HG03095 (cell line): ENCODE measurements at regions not wholly inside any gene's neighbourhood (a gene's known extent, or its start where the extent isn't known, plus 50 kb on each side); places are given as distances from the start of the nearest gene placed in this dataset.
"Not testable (repeated sequence)": the region's sequence is repeated elsewhere in the genome, so short reads cannot be mapped to it uniquely, and the experiment has no call there.

Experiments used
- ATAC-seq: cut with Tn5 transposase; IDR thresholded peaks from one replicate; pipeline ENCODE4 v1.9.1; 2021; ENCODE audit warnings: moderate library complexity; ENCODE audit not compliant: unreplicated experiment

- ATAC-seq: not testable (repeated sequence)
Measured at GRCh38 chr18:71303743-71304142, 1014.9 kb downstream of the SOCS6 start.

DNA sequence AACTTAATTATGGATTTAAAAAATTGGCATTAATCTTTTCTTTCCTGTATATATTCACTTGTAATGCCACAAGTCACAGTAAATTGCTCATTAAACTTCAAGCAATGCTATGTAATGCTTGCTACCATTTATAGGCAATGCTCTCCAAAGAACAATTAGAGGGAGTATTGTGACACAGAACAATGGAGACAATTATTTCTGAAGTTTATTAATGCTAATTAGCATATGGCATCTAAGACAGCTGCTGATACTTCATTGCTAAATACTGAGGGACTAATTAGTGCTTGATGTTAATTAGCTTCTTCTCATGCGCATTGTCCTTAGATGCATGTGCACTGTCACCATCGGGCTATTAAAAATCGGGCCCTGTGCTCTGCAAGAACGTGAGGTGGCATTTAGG, 1012.8 kb downstream of the SOCS6 start:
- no peak for ATAC-seq

DNA sequence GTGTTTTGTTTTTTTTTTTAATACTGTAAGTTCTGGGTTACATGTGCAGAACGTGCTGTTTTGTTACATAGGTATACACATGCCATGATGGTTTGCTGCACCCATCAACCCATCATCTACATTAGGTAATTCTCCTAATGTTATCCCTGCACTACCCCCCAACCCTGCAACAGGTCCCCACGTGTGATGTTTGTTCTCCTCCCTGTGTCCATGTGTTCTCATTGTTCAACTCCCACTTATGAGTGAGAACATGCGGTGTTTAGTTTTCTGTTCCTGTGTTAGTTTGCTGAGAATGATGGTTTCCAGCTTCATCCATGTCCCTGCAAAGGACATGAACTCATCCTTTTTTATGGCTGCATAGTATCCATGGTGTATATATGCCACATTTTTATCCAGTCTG, 1005.4 kb downstream of the SOCS6 start:
- ATAC-seq: not testable (repeated sequence)

- ATAC-seq: no peak
Measured at GRCh38 chr18:71293322-71293721, 1004.5 kb downstream of the SOCS6 start.

- no peak for ATAC-seq
Measured at GRCh38 chr18:71287268-71287667, 998.4 kb downstream of the SOCS6 start.

- ATAC-seq: no peak
Measured at GRCh38 chr18:71252351-71252865, 963.6 kb downstream of the SOCS6 start.

GRCh38 chr18:71250191-71250590, 961.3 kb downstream of the SOCS6 start:
- ATAC-seq: no peak

GRCh38 chr18:71249791-71250190, 960.9 kb downstream of the SOCS6 start:
- no peak for ATAC-seq

GRCh38 chr18:71242981-71243380, 954.1 kb downstream of the SOCS6 start:
- ATAC-seq: no peak

GRCh38 chr18:71238974-71239624, 950.3 kb downstream of the SOCS6 start:
- ATAC-seq: no peak

DNA sequence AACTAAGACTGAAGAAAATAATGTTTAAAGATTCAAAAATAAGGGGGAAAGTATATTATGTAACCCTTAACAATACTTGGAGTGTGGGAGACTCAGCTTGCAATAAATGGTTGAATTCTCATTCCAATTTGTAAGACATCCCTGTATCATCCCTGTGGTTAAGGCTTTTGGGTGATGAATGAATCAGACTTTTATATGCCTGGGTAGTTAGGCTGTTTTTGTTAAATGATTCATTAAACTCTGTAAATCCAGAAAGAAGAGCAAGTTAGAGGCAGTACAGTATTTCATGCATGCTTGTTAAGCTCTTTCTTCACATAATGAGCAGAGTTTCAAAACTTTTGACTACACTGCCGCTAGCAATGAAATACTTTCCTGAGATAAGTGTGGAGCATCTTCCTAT, 948.8 kb downstream of the SOCS6 start:
- no peak for ATAC-seq

- no peak for ATAC-seq
Measured at GRCh38 chr18:71233177-71233576, 944.3 kb downstream of the SOCS6 start.

DNA sequence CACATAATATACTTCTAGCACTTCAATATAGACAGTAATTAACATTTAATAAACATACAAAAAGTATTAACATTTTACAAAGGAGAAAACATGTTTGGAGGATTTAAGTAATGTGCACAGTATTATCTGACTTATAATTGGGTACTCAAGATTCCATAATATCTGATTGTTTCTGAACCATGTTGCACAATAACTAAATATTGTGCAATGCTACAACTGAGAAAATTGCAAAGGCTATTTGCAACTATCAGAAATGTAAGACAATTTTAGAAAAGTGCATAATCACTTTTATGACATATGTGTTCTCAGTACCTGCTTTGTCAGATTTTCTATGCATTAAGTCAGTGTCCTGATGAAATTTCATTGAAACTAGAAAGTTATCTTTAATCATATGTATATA, 934.6 kb downstream of the SOCS6 start:
- ATAC-seq: no peak

DNA sequence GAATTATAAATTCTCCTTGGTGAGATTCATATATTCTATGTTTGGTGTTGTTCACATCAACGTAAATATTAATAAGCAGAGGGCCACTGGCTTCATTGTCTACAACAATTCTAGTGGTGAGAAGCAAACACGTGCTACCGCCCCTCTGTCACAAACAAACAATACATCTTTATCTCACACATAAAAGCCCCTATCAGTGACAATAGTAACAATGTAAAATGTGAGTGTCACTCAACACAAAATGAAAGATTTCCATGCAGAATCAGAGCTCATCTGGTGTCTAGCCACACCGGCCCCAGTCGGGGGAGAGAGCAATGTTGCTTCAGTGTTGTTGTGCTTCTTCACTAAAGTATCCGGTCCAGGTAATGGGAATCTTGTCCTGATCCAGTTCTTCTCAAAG, 932.6 kb downstream of the SOCS6 start:
- ATAC-seq: no peak

GRCh38 chr18:71212739-71213138, 923.9 kb downstream of the SOCS6 start:
- ATAC-seq: not testable (repeated sequence)

DNA sequence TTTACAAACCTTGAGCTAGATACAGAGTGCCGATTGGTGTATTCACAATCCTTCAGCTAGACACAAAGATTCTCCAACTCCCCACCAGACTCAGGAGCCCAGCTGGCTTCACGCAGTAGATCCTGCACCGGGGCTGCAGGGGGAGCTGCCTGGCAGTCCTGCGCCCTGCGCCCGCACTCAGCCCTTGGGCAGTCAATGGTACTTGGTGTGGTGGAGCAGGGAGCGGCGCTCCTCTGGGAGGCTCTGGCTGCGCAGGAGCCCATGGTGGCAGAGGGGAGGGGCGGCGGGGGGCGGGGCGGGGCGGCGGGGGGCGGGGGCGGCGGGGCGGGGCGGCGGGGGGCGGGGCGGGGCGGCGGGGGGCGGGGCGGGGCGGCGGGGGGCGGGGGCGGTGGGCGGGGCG, 923.4 kb downstream of the SOCS6 start:
- no peak for ATAC-seq

DNA sequence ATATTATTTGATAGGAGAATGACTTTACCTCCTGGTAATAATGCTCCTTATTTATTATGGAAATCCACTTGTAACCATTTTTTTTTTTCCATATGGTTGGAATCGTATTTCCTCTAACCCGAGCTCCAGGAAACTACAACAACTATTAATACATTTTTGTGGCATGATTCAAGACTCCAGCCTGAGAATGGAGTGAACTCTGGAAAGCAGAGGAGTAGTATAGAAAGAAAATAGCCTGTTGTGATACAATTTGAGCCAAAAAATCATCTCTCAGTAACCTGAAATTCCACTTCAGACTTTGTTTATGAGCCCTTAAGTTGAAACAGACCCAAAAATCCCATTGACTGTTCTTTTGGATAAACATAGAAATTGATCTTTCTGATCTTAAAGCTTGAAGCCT, 921.1 kb downstream of the SOCS6 start:
- ATAC-seq: no peak

- no peak for ATAC-seq
Measured at GRCh38 chr18:71194438-71194837, 905.6 kb downstream of the SOCS6 start.

DNA sequence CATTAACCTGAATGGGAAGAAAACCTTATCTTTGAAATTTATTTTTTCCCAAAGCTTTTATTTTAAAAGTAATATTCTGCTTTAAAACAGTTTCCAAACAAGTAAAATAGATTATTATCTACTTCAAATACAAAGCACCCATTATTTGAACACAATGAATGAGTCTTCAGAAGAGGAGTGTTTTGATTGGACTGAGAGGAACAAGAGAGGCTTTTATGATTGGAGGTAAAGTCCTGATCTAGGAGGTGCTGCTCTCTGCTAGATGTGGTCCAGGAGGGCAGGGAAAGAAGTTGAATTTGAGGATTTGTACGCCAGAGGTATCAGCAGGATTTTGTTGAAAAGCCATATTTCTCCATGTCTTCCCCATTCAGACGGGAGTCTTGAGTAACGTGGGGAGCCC, 900.7 kb downstream of the SOCS6 start:
- ATAC-seq: no peak

GRCh38 chr18:71168557-71169145, 879.8 kb downstream of the SOCS6 start:
- ATAC-seq: no peak

DNA sequence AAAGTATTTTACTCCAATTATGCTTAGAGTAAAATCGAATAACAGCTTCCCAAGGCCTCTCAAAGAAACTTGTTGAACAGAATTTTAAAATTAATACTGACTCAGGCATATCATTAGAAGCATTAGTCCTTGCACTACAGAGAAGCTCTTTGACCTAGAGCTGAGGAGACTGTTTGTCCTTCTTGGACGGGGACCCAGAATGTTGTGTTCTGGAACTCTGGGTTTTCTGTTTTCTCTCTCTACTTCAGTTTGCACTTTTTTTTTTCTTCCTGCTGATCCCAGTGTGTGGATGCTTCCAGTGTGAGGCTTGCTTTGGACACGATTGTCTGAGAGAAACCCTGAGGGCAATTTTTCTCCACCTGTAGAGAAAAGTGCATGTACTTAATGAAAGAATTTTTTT, 847.6 kb downstream of the SOCS6 start:
- ATAC-seq: no peak

GRCh38 chr18:71134122-71134521, 845.3 kb downstream of the SOCS6 start:
- ATAC-seq: no peak

- ATAC-seq: no peak
Measured at GRCh38 chr18:71131918-71132317, 843.1 kb downstream of the SOCS6 start.
